Right atrium auricular region (tissue), 2 donors: ENCODE measurements at regions not wholly inside any gene's neighbourhood (a gene's known extent, or its start where the extent isn't known, plus 50 kb on each side); places are given as distances from the start of the nearest gene placed in this dataset.
"Not testable (repeated sequence)": the region's sequence is repeated elsewhere in the genome, so short reads cannot be mapped to it uniquely, and the experiment has no call there.

Experiments
- DNase-seq: peaks from one replicate; pipeline ENCODE4 v3.0.0-alpha.2; 2019; ENCODE audit warnings: low spot score
- H3K27ac ChIP-seq, 2 donors: fragments of 200-600 bp; sonication (generic); 1 replicate in 1 of 2; 2 replicates in 1 of 2; pipeline ENCODE4 v1.5.1; 2016 to 2019
- H3K27me3 ChIP-seq, 2 donors: fragments of 200-600 bp; sonication (generic); one replicate each; pipeline versions ENCODE4 v1.5.1 to v1.6.0; 2017 to 2019
- H3K36me3 ChIP-seq: fragments of 200-600 bp; sonication (generic); one replicate; pipeline ENCODE4 v1.5.1; 2016
- H3K4me1 ChIP-seq, 2 donors: fragments of 200-600 bp; sonication (generic); one replicate each; pipeline versions ENCODE4 v1.5.1 to v1.6.0; 2017 to 2019
- H3K4me3 ChIP-seq, 2 donors: fragments of 200-600 bp; sonication (generic); 1 replicate in 1 of 2; 2 replicates in 1 of 2; pipeline ENCODE4 v1.5.1; 2017 to 2019; ENCODE audit warnings: mild to moderate bottlenecking in 1 of 2, moderate library complexity in 1 of 2
- H3K9me3 ChIP-seq, 2 donors: fragments of 200-600 bp; sonication (generic); one replicate each; pipeline ENCODE4 v1.5.1; 2019
- TF ChIP-seq, protein P1 (sequence below), 2 donors: fragments of 200-600 bp; sonication (generic); IDR thresholded peaks; one replicate each; pipeline ENCODE4 v1.5.1; 2019; ENCODE audit warnings: antibody characterized with exemption in 2 of 2

DNA sequence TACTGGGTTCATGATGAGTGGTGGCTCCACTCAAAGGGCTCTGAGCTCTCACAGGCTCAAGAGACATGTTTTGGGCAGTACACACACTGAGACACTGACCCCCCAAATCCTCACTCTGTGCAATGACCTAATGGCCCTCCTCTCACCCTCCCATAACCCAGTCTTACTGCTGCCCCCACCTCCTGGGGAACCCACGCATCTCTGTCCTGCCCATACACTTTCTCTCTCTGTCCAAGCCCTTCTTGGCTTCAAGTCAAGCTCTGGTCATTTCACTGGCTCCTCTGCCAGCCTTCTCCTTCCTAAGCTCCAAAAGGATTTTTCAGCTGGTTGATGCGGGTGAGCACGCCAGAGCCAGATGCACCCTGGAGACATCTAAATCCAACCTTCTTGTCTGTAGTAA, 187.9 kb upstream of the TSHZ3 start:
- H3K9me3 ChIP-seq: no peaks in the 10 kb centered on the region
- H3K27me3 ChIP-seq: no peaks in the 10 kb centered on the region
- no peaks in the 10 kb centered on the region for H3K36me3 ChIP-seq
- peak; percentile 40 for DNase-seq
- H3K4me3 ChIP-seq: no peak overlapping the region
- TF ChIP-seq, protein P1, sequence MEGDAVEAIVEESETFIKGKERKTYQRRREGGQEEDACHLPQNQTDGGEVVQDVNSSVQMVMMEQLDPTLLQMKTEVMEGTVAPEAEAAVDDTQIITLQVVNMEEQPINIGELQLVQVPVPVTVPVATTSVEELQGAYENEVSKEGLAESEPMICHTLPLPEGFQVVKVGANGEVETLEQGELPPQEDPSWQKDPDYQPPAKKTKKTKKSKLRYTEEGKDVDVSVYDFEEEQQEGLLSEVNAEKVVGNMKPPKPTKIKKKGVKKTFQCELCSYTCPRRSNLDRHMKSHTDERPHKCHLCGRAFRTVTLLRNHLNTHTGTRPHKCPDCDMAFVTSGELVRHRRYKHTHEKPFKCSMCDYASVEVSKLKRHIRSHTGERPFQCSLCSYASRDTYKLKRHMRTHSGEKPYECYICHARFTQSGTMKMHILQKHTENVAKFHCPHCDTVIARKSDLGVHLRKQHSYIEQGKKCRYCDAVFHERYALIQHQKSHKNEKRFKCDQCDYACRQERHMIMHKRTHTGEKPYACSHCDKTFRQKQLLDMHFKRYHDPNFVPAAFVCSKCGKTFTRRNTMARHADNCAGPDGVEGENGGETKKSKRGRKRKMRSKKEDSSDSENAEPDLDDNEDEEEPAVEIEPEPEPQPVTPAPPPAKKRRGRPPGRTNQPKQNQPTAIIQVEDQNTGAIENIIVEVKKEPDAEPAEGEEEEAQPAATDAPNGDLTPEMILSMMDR (IDR thresholded peaks at IDR 0.05): no peak
- no peaks in the 10 kb centered on the region for H3K4me1 ChIP-seq
- no peak overlapping the region for H3K27ac ChIP-seq

DNA sequence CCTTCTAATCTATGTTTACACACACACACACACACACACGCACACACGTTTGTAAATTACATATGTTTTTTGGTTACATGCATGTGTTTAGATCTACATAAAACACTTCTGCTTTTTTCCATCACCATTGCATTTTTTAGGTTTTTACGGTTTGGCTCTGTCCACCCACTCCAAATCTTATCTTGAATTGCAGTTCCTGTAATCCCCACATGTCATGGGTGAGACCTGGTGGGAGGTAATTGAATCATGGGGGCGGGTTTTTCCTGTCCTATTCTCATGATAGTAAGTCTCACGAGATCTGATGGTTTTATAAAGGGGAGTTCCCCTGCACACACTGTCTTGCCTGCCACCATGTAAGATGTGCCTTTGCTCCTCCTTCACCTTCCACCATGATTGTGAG, 188.7 kb upstream of the TSHZ3 start:
- H3K4me3 ChIP-seq, H3K36me3 ChIP-seq, H3K9me3 ChIP-seq, H3K27ac ChIP-seq, H3K27me3 ChIP-seq, H3K4me1 ChIP-seq: not testable (repeated sequence)
- peak; percentile 21 for DNase-seq

GRCh38 chr19:31538879-31539278, 189.6 kb upstream of the TSHZ3 start:
- no peak overlapping the region for H3K27ac ChIP-seq
- H3K4me1 ChIP-seq: no peaks in the 10 kb centered on the region
- H3K9me3 ChIP-seq: no peaks in the 10 kb centered on the region
- TF ChIP-seq, protein P1 (IDR thresholded peaks at IDR 0.05): no peak
- no peaks in the 10 kb centered on the region for H3K27me3 ChIP-seq
- peak; percentile 43 for DNase-seq
- H3K36me3 ChIP-seq: no peaks in the 10 kb centered on the region
- no peak overlapping the region for H3K4me3 ChIP-seq

GRCh38 chr19:31539386-31539785, 190.2 kb upstream of the TSHZ3 start:
- DNase-seq: peak; percentile 11

GRCh38 chr19:31541396-31541795, 192.2 kb upstream of the TSHZ3 start:
- H3K27ac ChIP-seq: no peak overlapping the region
- no peak overlapping the region for H3K4me3 ChIP-seq
- no peaks in the 10 kb centered on the region for H3K4me1 ChIP-seq
- no peaks in the 10 kb centered on the region for H3K27me3 ChIP-seq
- H3K36me3 ChIP-seq: no peaks in the 10 kb centered on the region
- peak; percentile 9 for DNase-seq
- H3K9me3 ChIP-seq: no peaks in the 10 kb centered on the region
- TF ChIP-seq, protein P1 (IDR thresholded peaks at IDR 0.05): no peak

More at GRCh38 chr19:31539386-31539785, 190.2 kb upstream of the TSHZ3 start:
- Histone ChIP-seq H3K9me3 (no peaks in the 10 kb centered on the region), H3K27me3 (no peaks in the 10 kb centered on the region), H3K27ac (no peak overlapping the region), H3K4me1 (no peaks in the 10 kb centered on the region), H3K4me3 (no peak overlapping the region), H3K36me3 (no peaks in the 10 kb centered on the region)
- TF ChIP-seq, protein P1 (IDR thresholded peaks at IDR 0.05): no peak

- Histone ChIP-seq H3K27ac (no peak overlapping the region), H3K36me3 (no peaks in the 10 kb centered on the region), H3K4me1 (no peaks in the 10 kb centered on the region), H3K27me3 (no peaks in the 10 kb centered on the region), H3K4me3 (no peak overlapping the region), H3K9me3 (no peaks in the 10 kb centered on the region)
- TF ChIP-seq, protein P1 (IDR thresholded peaks at IDR 0.05): no peak
- DNase-seq: peak; percentile 21
Observed at GRCh38 chr19:31543456-31543855, 194.2 kb upstream of the TSHZ3 start.
